Activated naive CD4-positive, alpha-beta T cell treated with anti-CD3 and anti-CD28 coated beads for 36 hours (primary cell): ENCODE measurements at regions not wholly inside any gene's neighbourhood (a gene's known extent, or its start where the extent isn't known, plus 50 kb on each side); places are given as distances from the start of the nearest gene placed in this dataset.

Experiments used
- CTCF ChIA-PET: fragments of 350-600 bp; sonication (Branson Sonifier 250); formaldehyde crosslinking; loops from one replicate; lab custom pipeline; 2021; ENCODE audit warnings: antibody characterized with exemption; lab: Charles Lee
- DNase-seq: peaks from one replicate; pipeline ENCODE4 v3.0.0-alpha.2; 2020
- H3K27ac Mint-ChIP-seq: one replicate; pipeline ENCODE4 v1.8.0; 2021; ENCODE audit warnings: mild to moderate bottlenecking, mixed read lengths
- H3K27me3 Mint-ChIP-seq: one replicate; pipeline ENCODE4 v1.8.0; 2021; ENCODE audit warnings: low read depth, mixed read lengths
- H3K36me3 Mint-ChIP-seq: one replicate; pipeline ENCODE4 v1.8.0; 2021; ENCODE audit warnings: low read depth, mixed read lengths
- H3K4me1 Mint-ChIP-seq: one replicate; pipeline ENCODE4 v1.8.0; 2021; ENCODE audit warnings: low read depth, mixed read lengths
- H3K4me3 Mint-ChIP-seq: one replicate; pipeline ENCODE4 v1.8.0; 2021; ENCODE audit warnings: mild to moderate bottlenecking, moderate library complexity, mixed read lengths
- H3K9me3 Mint-ChIP-seq: one replicate; pipeline ENCODE4 v1.8.0; 2021; ENCODE audit warnings: mixed read lengths
- intact Hi-C: fragments of 100-400 bp; cut with micrococcal nuclease; formaldehyde crosslinking; loops from one replicate; pipeline ENCODE4 v1.15.1; 2023

DNA sequence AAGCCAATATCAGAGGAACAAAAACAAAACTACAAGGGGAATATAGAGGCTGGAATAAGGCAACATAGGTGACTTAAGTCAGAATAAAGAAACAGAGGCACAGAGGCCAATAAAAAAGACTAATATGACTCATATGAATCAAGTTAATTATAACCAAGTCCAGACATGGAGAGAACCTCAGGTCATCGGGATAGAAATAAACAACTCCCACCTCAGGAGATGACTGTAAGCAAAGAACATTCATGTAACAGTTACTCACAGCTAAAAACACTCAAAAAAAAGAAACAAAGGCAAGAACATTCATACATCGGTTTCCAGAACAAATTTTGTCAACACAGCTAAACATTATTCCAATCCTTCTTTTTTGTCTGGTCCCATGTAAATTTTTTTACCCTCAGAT, 60.3 kb upstream of the RXFP1 start:
- CTCF ChIA-PET = no interaction called here
- intact Hi-C loops = no loop called here
- no peaks in the 10 kb centered on the region for H3K4me1 Mint-ChIP-seq
- H3K36me3 Mint-ChIP-seq = no peaks in the 10 kb centered on the region
- H3K27me3 Mint-ChIP-seq = peaks cover 2% of the 10 kb centered on the region
- H3K9me3 Mint-ChIP-seq = peaks cover 2% of the 10 kb centered on the region
- no peak overlapping the region for H3K4me3 Mint-ChIP-seq
- H3K27ac Mint-ChIP-seq = no peak overlapping the region
- no peak for DNase-seq

DNA sequence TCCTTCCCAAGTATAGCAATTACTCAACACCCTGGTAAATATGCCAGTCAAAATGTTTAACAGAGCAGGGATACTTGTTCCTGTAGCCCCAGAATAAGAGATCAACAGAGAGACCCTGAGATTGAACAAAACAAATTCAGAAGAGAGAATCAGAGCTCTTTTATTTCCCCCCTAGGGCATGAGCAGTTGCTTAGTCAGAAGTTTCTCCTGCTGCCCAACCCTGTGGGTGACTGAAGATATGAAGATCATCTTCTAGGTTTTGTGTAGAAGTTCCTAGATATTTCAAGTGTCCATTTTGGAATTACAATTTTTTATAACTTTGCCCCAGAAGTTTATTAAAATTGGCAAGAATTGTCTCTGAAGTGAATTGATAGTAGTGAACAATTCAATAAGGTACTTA, 59.1 kb upstream of the RXFP1 start:
- Mint-ChIP-seq H3K4me1 (no peaks in the 10 kb centered on the region), H3K9me3 (peaks cover 2% of the 10 kb centered on the region), H3K27ac (no peak overlapping the region), H3K36me3 (no peaks in the 10 kb centered on the region), H3K4me3 (no peak overlapping the region), H3K27me3 (peaks cover 6% of the 10 kb centered on the region)
- no peak for DNase-seq
- CTCF ChIA-PET = no interaction called here
- intact Hi-C loops = no loop called here
